C4-2B (cell line): ENCODE measurements at regions not wholly inside any gene's neighbourhood (a gene's known extent, or its start where the extent isn't known, plus 50 kb on each side); places are given as distances from the start of the nearest gene placed in this dataset.

Source experiments
- H3K27ac ChIP-seq: fragments of 450-650 bp; 2 replicates; pipeline ENCODE4 v1.5.1; 2017
- CTCF ChIP-seq: fragments of 450-650 bp; conservative IDR thresholded peaks from 2 replicates; pipeline ENCODE4 v1.5.1; 2017; ENCODE audit warnings: mild to moderate bottlenecking
- ZFX ChIP-seq: fragments of 450-650 bp; IDR thresholded peaks from 2 replicates; pipeline ENCODE4 v1.6.1; 2017

GRCh38 chr9:1870915-1871314 lies 144.2 kb upstream of the SMARCA2 start:
- H3K27ac ChIP-seq: no peak overlapping the region
- no peak for TF ChIP-seq CTCF
- no peak for TF ChIP-seq ZFX

- H3K27ac ChIP-seq: no peak overlapping the region
- TF ChIP-seq ZFX: no peak
- no peak for TF ChIP-seq CTCF
These were observed 143.3 kb upstream of the SMARCA2 start for GRCh38 chr9:1871626-1872419.

GRCh38 chr9:1875251-1875851 lies 139.8 kb upstream of the SMARCA2 start:
- H3K27ac ChIP-seq: no peak overlapping the region
- TF ChIP-seq ZFX (no peak), CTCF (no peak)

GRCh38 chr9:1875921-1876448 lies 139.2 kb upstream of the SMARCA2 start:
- H3K27ac ChIP-seq: no peak overlapping the region
- TF ChIP-seq ZFX (no peak), CTCF (no peak)

- H3K27ac ChIP-seq: no peak overlapping the region
- TF ChIP-seq ZFX (no peak), CTCF (no peak)
These were observed 138.2 kb upstream of the SMARCA2 start for GRCh38 chr9:1876891-1877496.

GRCh38 chr9:1877951-1878350 lies 137.2 kb upstream of the SMARCA2 start:
- no peak overlapping the region for H3K27ac ChIP-seq
- TF ChIP-seq ZFX: no peak
- no peak for TF ChIP-seq CTCF

GRCh38 chr9:1878811-1879210 lies 136.3 kb upstream of the SMARCA2 start:
- H3K27ac ChIP-seq: no peak overlapping the region
- TF ChIP-seq ZFX: no peak
- TF ChIP-seq CTCF: no peak
